T-helper 2 cell treated with Interferon-gamma antibody and Interleukin-4, amounts not matched to agents 5 μg/mL and 100 μg/mL, for 36 hours (primary cell): ENCODE measurements at regions not wholly inside any gene's neighbourhood (a gene's known extent, or its start where the extent isn't known, plus 50 kb on each side); places are given as distances from the start of the nearest gene placed in this dataset.
"Not testable (repeated sequence)": the region's sequence is repeated elsewhere in the genome, so short reads cannot be mapped to it uniquely, and the experiment has no call there.

Source experiments
- DNase-seq: peaks from one replicate; pipeline ENCODE4 v3.0.0; 2021; ENCODE audit warnings: low spot score
- H3K27ac Mint-ChIP-seq: one replicate; pipeline ENCODE4 v1.8.0; 2021; ENCODE audit warnings: mild to moderate bottlenecking, mixed read lengths
- H3K27me3 Mint-ChIP-seq: one replicate; pipeline ENCODE4 v1.8.0; 2021; ENCODE audit warnings: low read depth, mixed read lengths
- H3K36me3 Mint-ChIP-seq: one replicate; pipeline ENCODE4 v1.8.0; 2021; ENCODE audit warnings: low read depth, mixed read lengths
- H3K4me1 Mint-ChIP-seq: one replicate; pipeline ENCODE4 v1.8.0; 2021; ENCODE audit warnings: low read depth, mixed read lengths
- H3K4me3 Mint-ChIP-seq: one replicate; pipeline ENCODE4 v1.8.0; 2022; ENCODE audit warnings: mild to moderate bottlenecking, moderate library complexity, mixed read lengths
- H3K9me3 Mint-ChIP-seq: one replicate; pipeline ENCODE4 v1.8.0; 2021; ENCODE audit warnings: mixed read lengths

- H3K27me3 Mint-ChIP-seq, result no peaks in the 10 kb centered on the region
- no peaks in the 10 kb centered on the region for H3K36me3 Mint-ChIP-seq
- no peak overlapping the region for H3K4me3 Mint-ChIP-seq
- DNase-seq, result no peak
- H3K9me3 Mint-ChIP-seq, result no peaks in the 10 kb centered on the region
- no peaks in the 10 kb centered on the region for H3K4me1 Mint-ChIP-seq
- no peak overlapping the region for H3K27ac Mint-ChIP-seq
Measured at GRCh38 chr7:80298201-80298600, 163.6 kb downstream of the GNAI1 start.

GRCh38 chr7:80294346-80294745 is 159.7 kb downstream of the GNAI1 start:
- H3K36me3 Mint-ChIP-seq, result no peaks in the 10 kb centered on the region
- H3K4me3 Mint-ChIP-seq, result no peak overlapping the region
- H3K4me1 Mint-ChIP-seq, result no peaks in the 10 kb centered on the region
- no peak overlapping the region for H3K27ac Mint-ChIP-seq
- DNase-seq, result no peak
- H3K27me3 Mint-ChIP-seq, result no peaks in the 10 kb centered on the region
- peaks cover 4% of the 10 kb centered on the region for H3K9me3 Mint-ChIP-seq

- not testable (repeated sequence) for H3K27me3 Mint-ChIP-seq, H3K4me3 Mint-ChIP-seq
Measured at GRCh38 chr7:80292634-80293033, 158.0 kb downstream of the GNAI1 start.

GRCh38 chr7:80288175-80289122 is 153.8 kb downstream of the GNAI1 start:
- Mint-ChIP-seq H3K4me3 (no peak overlapping the region), H3K9me3 (peaks cover 4% of the 10 kb centered on the region), H3K27me3 (no peaks in the 10 kb centered on the region), H3K36me3 (no peaks in the 10 kb centered on the region), H3K27ac (no peak overlapping the region), H3K4me1 (no peaks in the 10 kb centered on the region)
- DNase-seq, result no peak

More at GRCh38 chr7:80292634-80293033, 158.0 kb downstream of the GNAI1 start:
- DNase-seq, H3K9me3 Mint-ChIP-seq, H3K36me3 Mint-ChIP-seq, H3K4me1 Mint-ChIP-seq, H3K27ac Mint-ChIP-seq: not testable (repeated sequence)

GRCh38 chr7:80287400-80288174 is 153.0 kb downstream of the GNAI1 start:
- Mint-ChIP-seq H3K27ac (no peak overlapping the region), H3K27me3 (no peaks in the 10 kb centered on the region), H3K4me3 (no peak overlapping the region), H3K4me1 (no peaks in the 10 kb centered on the region), H3K36me3 (no peaks in the 10 kb centered on the region), H3K9me3 (peaks cover 4% of the 10 kb centered on the region)
- DNase-seq, result no peak

- peaks cover 4% of the 10 kb centered on the region for H3K9me3 Mint-ChIP-seq
- H3K4me3 Mint-ChIP-seq, result no peak overlapping the region
- H3K27me3 Mint-ChIP-seq, result no peaks in the 10 kb centered on the region
- H3K4me1 Mint-ChIP-seq, result no peaks in the 10 kb centered on the region
- H3K27ac Mint-ChIP-seq, result no peak overlapping the region
- no peaks in the 10 kb centered on the region for H3K36me3 Mint-ChIP-seq
- DNase-seq, result no peak
Measured at GRCh38 chr7:80286611-80287010, 152.0 kb downstream of the GNAI1 start.

- H3K27me3 Mint-ChIP-seq, result no peaks in the 10 kb centered on the region
- no peak overlapping the region for H3K27ac Mint-ChIP-seq
- no peaks in the 10 kb centered on the region for H3K9me3 Mint-ChIP-seq
- H3K36me3 Mint-ChIP-seq, result no peaks in the 10 kb centered on the region
- H3K4me1 Mint-ChIP-seq, result no peaks in the 10 kb centered on the region
- no peak for DNase-seq
- no peak overlapping the region for H3K4me3 Mint-ChIP-seq
Measured at GRCh38 chr7:80284855-80285254, 150.2 kb downstream of the GNAI1 start.

- Mint-ChIP-seq H3K36me3 (no peaks in the 10 kb centered on the region), H3K27me3 (no peaks in the 10 kb centered on the region), H3K27ac (no peak overlapping the region), H3K4me1 (peaks cover 2% of the 10 kb centered on the region), H3K4me3 (no peak overlapping the region), H3K9me3 (no peaks in the 10 kb centered on the region)
- DNase-seq, result no peak
Measured at GRCh38 chr7:80279760-80280159, 145.1 kb downstream of the GNAI1 start.

- no peak overlapping the region for H3K27ac Mint-ChIP-seq
- DNase-seq, result no peak
- H3K4me3 Mint-ChIP-seq, result no peak overlapping the region
- no peaks in the 10 kb centered on the region for H3K36me3 Mint-ChIP-seq
- H3K4me1 Mint-ChIP-seq, result peaks cover 2% of the 10 kb centered on the region
- no peaks in the 10 kb centered on the region for H3K9me3 Mint-ChIP-seq
- no peaks in the 10 kb centered on the region for H3K27me3 Mint-ChIP-seq
Measured at GRCh38 chr7:80278737-80279136, 144.1 kb downstream of the GNAI1 start.

DNA sequence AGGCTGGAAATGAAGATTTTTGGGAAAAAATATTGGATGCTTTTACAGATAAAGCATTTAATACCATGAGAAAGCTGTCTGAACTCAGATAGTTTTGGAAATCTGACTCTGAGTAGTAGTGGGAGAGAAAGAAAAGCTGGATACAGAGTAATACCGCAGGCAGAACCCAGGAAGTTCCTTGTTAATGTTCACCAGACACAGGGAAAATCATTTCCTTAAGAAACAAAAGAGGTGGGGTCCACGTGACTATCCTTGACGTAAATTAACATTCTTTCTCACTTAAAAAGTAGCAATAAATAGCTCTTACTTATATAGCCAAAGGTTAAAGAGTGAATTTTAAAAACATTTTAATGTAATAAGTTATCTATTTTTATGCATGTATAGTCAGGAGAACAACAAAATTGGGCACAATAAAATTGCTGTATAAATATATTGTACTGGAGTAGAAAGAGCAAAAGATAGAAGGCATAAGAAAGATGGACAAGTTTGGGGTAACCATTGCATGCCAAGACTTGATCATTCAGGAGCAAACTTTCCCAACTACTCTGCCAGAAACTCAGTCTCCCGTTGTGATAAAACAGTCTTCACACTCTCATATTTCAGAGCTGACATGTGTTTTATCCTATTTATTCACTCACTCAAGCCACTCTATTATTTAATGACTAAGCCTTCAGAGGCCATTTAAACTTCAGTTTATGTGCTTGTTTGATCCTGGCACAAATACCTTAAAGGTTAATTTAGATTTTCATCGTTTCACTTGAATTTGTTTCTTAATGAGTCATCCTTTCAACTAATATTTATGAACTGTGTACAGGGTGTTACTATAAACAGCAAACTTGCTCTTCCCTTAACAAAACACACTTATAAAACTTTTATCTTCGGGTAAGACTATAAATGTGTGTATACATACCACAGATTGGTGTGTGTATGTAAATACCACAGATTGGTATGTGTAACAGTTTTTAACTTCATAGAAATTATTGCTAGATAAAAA is 143.1 kb downstream of the GNAI1 start:
- Mint-ChIP-seq H3K36me3 (no peaks in the 10 kb centered on the region), H3K4me3 (no peak overlapping the region), H3K9me3 (no peaks in the 10 kb centered on the region), H3K27me3 (no peaks in the 10 kb centered on the region), H3K27ac (no peak overlapping the region), H3K4me1 (peaks cover 2% of the 10 kb centered on the region)
- no peak for DNase-seq
